GM23248 (cell line): ENCODE measurements at regions not wholly inside any gene's neighbourhood (a gene's known extent, or its start where the extent isn't known, plus 50 kb on each side); places are given as distances from the start of the nearest gene placed in this dataset.
"Not testable (repeated sequence)": the region's sequence is repeated elsewhere in the genome, so short reads cannot be mapped to it uniquely, and the experiment has no call there.

Experiments
- DNase-seq: peaks from one replicate; pipeline ENCODE4 v3.0.0-alpha.2; 2015
- H2AFZ ChIP-seq: fragments of 200-600 bp; sonication (generic); 2 replicates; pipeline ENCODE4 v1.6.1; 2016; ENCODE audit warnings: antibody characterized with exemption
- H3F3A ChIP-seq: fragments of 200-600 bp; sonication (generic); 2 replicates; pipeline ENCODE4 v1.6.1; 2016; ENCODE audit warnings: mild to moderate bottlenecking, antibody characterized with exemption, mixed run types; ENCODE audit not compliant: insufficient read depth
- H3K27ac ChIP-seq: fragments of 200-600 bp; sonication (generic); 2 replicates; pipeline ENCODE4 v1.5.1; 2016; ENCODE audit warnings: mild to moderate bottlenecking
- H3K27me3 ChIP-seq: fragments of 200-600 bp; sonication (generic); replicated peaks from 2 replicates; pipeline ENCODE4 v1.6.1; 2016; ENCODE audit warnings: mild to moderate bottlenecking; ENCODE audit not compliant: insufficient read depth
- H3K36me3 ChIP-seq: fragments of 200-600 bp; sonication (generic); 2 replicates; pipeline ENCODE4 v1.6.1; 2016; ENCODE audit warnings: low read depth, mild to moderate bottlenecking
- H3K4me1 ChIP-seq: fragments of 200-600 bp; sonication (generic); 2 replicates; pipeline ENCODE4 v1.6.1; 2016; ENCODE audit warnings: mild to moderate bottlenecking; ENCODE audit not compliant: insufficient read depth
- H3K4me2 ChIP-seq: fragments of 200-600 bp; sonication (generic); one replicate; pipeline ENCODE4 v1.6.1; 2016; ENCODE audit warnings: mild to moderate bottlenecking; ENCODE audit not compliant: unreplicated experiment
- H3K4me3 ChIP-seq: fragments of 200-600 bp; sonication (generic); 2 replicates; pipeline ENCODE4 v1.5.1; 2016; ENCODE audit warnings: mild to moderate bottlenecking
- H3K79me2 ChIP-seq: fragments of 200-600 bp; sonication (generic); 2 replicates; pipeline ENCODE4 v1.6.1; 2016; ENCODE audit warnings: mild to moderate bottlenecking; ENCODE audit not compliant: insufficient read depth
- H3K9ac ChIP-seq: fragments of 200-600 bp; sonication (generic); 2 replicates; pipeline ENCODE4 v1.6.1; 2016; ENCODE audit warnings: mild to moderate bottlenecking
- H3K9me2 ChIP-seq: fragments of 200-600 bp; sonication (generic); 2 replicates; pipeline ENCODE4 v1.6.1; 2016; ENCODE audit warnings: mixed run types, mild to moderate bottlenecking, moderate library complexity; ENCODE audit not compliant: insufficient read depth
- H3K9me3 ChIP-seq: fragments of 200-600 bp; sonication (generic); one replicate; pipeline ENCODE4 v1.6.1; 2017; ENCODE audit warnings: low read depth
- H4K20me1 ChIP-seq: fragments of 200-600 bp; sonication (generic); 2 replicates; pipeline ENCODE4 v1.6.0; 2016; ENCODE audit not compliant: insufficient read depth
- EZH2 ChIP-seq: fragments of 200-600 bp; sonication (generic); IDR thresholded peaks from 2 replicates; pipeline ENCODE4 v1.6.1; 2018; ENCODE audit warnings: antibody characterized with exemption, mild to moderate bottlenecking; ENCODE audit not compliant: insufficient read depth, poor library complexity, severe bottlenecking
- EZH2phosphoT487 ChIP-seq: fragments of 200-600 bp; sonication (generic); IDR thresholded peaks from 2 replicates; pipeline ENCODE4 v1.6.1; 2018; ENCODE audit warnings: antibody characterized with exemption, moderate library complexity, mild to moderate bottlenecking, low read depth; ENCODE audit not compliant: insufficient read depth
- WGBS, 2 experiments: methylation state at CpG; one replicate each; pipeline ENCODE4 v1.1.6; 2015 to 2017; ENCODE audit warnings: low lambda C conversion rate in 2 of 2, low coverage in 1 of 2; ENCODE audit errors: missing lambda C conversion rate in 2 of 2; 5-methylcytosine and 5-hydroxymethylcytosine counted together
- in situ Hi-C: fragments of 300-500 bp; cut with MboI; formaldehyde crosslinking; loops from 2 replicates; pipeline ENCODE4 v1.15.0; 2020

DNA sequence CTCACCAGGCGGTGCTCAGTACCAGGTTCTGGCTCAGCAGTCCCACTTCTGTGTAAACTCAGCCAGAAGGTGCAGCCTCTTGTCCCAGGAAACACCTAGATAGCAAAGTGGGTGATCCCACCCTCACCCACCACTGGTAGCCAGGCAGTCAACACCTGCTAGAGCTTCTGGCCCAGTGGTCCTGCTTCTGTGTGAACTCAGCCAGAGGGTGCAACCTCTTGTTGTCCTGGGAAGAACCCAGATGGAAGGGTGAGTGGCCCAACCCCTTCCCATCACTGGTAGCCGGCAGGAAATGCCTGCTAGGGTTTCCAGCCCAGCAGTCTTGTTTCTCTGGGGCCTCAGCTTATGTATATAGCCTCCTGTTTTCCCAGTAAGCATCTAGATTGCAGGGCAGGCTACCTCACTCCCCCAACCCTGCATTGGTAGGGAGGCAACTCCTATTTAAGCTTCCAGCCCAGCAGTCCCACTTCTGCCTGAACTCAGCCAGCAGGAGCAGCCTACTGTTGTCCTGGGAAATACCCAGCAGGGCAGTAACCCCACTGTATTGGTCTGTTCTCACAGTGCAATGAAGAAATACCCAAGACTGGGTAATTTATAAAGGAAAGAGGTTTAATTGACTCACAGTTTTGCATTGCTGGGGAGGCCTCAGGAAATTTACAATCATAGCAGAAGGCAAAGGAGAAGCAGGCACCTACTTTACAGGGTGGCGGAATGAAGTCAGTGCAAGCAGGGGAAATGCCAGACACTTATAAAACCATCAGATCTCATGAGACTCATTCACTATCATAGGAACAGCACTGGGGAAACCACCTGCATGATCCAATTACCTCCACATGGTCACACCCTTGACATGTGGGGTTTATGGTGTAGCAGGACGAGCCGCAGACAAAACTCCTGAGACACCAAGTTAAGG lies 110.6 kb downstream of the DTWD1 start:
- Histone ChIP-seq H3K4me3 (no peak overlapping the region), H3K4me1 (no peaks in the 10 kb centered on the region), H3K4me2 (no peak overlapping the region), H3K36me3 (no peaks in the 10 kb centered on the region), H3K79me2 (no peaks in the 10 kb centered on the region), H3F3A (no peaks in the 10 kb centered on the region), H3K27me3 (no peaks in the 10 kb centered on the region), H3K9me3 (no peaks in the 10 kb centered on the region), H2AFZ (no peak overlapping the region), H3K27ac (no peak overlapping the region), H3K9me2 (no peaks in the 10 kb centered on the region), H4K20me1 (no peaks in the 10 kb centered on the region), H3K9ac (no peak overlapping the region)
- TF ChIP-seq EZH2: no peak
- TF ChIP-seq EZH2phosphoT487: no peak
- in situ Hi-C loops: no loop called here
- no peak for DNase-seq
- 95% methylated on average over 5 of the region's 5 CpGs for WGBS, 2 experiments

DNA sequence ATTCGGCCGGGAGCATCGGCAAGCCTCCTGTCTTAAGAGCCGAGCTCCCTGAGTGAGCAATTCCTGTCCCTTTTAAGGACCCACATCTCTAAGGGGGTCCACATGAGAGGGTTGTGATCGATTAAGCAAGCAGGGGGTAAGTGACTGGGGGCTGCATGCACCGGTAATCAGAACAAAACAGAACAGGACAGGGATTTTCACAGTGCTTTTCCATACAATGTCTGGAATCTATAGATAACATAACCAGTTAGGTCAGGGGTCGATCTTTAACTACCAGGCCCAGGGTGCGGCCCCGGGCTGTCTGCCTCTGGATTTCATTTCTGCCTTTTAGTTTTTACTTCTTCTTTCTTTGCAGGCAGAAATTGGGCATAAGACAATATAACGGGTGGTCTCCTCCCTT lies 111.3 kb downstream of the DTWD1 start:
- H3K9me3 ChIP-seq, H3K4me3 ChIP-seq, H3K9me2 ChIP-seq, H2AFZ ChIP-seq, H3K4me2 ChIP-seq, DNase-seq, H3K9ac ChIP-seq, H4K20me1 ChIP-seq, H3K4me1 ChIP-seq, in situ Hi-C loops, H3F3A ChIP-seq, H3K27ac ChIP-seq, H3K79me2 ChIP-seq, H3K36me3 ChIP-seq, H3K27me3 ChIP-seq: not testable (repeated sequence)
- WGBS, 2 experiments: 72 to 76% methylated on average over 10 of the region's 10 CpGs

- H3K27me3 ChIP-seq, H3K9ac ChIP-seq, H3K4me1 ChIP-seq, H3K36me3 ChIP-seq, in situ Hi-C loops, H3K27ac ChIP-seq, DNase-seq, H3K4me2 ChIP-seq, H3K9me3 ChIP-seq, H3K9me2 ChIP-seq, H2AFZ ChIP-seq, H3K4me3 ChIP-seq, H3K79me2 ChIP-seq, H3F3A ChIP-seq, H4K20me1 ChIP-seq: not testable (repeated sequence)
- 96% methylated on average over 1 of the region's 1 CpG for WGBS, 2 experiments
Observed at GRCh38 chr15:49734089-49734488, 113.2 kb downstream of the DTWD1 start.

DNA sequence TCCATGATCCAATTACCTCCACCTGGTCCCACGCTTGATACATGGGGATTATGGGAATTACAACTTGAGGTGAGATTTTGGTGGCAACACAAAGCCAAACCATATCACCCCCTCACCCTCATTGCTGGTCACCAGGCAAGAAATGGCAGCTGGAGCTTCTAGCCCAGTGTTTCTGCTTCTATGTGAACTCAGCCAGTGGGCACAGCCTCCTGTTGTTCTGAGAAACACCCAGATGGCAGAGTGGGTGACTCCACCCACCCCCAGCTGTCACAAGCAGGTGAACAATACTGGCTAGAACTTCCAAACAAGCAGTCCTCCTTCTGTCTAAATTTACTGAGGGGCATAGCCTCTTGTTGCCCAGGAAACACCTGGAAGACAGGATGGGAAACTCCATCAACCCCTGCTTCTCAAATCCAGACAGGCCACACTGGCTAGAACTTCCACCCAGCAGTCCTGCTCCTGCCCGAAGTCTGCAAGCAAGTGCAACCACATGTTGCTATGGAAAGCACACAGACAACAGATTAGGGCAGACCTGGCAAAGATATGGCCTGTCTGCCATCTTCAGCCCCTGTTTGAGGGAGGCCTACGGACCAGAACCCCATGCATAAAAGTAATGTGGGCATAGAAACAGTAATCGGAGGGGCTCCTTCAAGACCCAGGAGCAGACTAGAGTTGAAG lies 114.1 kb downstream of the DTWD1 start:
- WGBS, 2 experiments: 75% methylated on average over 4 of the region's 4 CpGs
- Histone ChIP-seq H3K4me2 (no peak overlapping the region), H3F3A (no peaks in the 10 kb centered on the region), H3K4me1 (0 out of 2 replicates have a peak, but pooled peaks cover 3% of the 10 kb centered on the region), H2AFZ (no peak overlapping the region), H3K27ac (no peak overlapping the region), H3K9me3 (no peaks in the 10 kb centered on the region), H3K9me2 (no peaks in the 10 kb centered on the region), H4K20me1 (no peaks in the 10 kb centered on the region), H3K36me3 (no peaks in the 10 kb centered on the region), H3K9ac (no peak overlapping the region), H3K4me3 (no peak overlapping the region), H3K27me3 (no peaks in the 10 kb centered on the region), H3K79me2 (no peaks in the 10 kb centered on the region)
- TF ChIP-seq EZH2phosphoT487 (no peak), EZH2 (no peak)
- in situ Hi-C loops: no loop called here
- DNase-seq: no peak
